Chondrocyte (in vitro differentiated cells): ENCODE measurements at regions not wholly inside any gene's neighbourhood (a gene's known extent, or its start where the extent isn't known, plus 50 kb on each side); places are given as distances from the start of the nearest gene placed in this dataset.

Experiments
- DNase-seq: peaks from one replicate; pipeline ENCODE4 v3.0.0; 2021; ENCODE audit warnings: mixed read lengths, low spot score
- H3K27ac Mint-ChIP-seq: one replicate; pipeline ENCODE4 v1.8.0; 2021; ENCODE audit warnings: mild to moderate bottlenecking, moderate library complexity, mixed read lengths; ENCODE audit not compliant: unreplicated experiment
- H3K27me3 Mint-ChIP-seq: 2 replicates; pipeline ENCODE4 v1.8.0; 2021; ENCODE audit warnings: low read depth, mixed read lengths
- H3K36me3 Mint-ChIP-seq: 2 replicates; pipeline ENCODE4 v1.8.0; 2021; ENCODE audit warnings: low read depth, mixed read lengths
- H3K4me1 Mint-ChIP-seq: 2 replicates; pipeline ENCODE4 v1.8.0; 2021; ENCODE audit warnings: low read depth, mild to moderate bottlenecking, mixed read lengths
- H3K4me3 Mint-ChIP-seq: one replicate; pipeline ENCODE4 v1.8.0; 2021; ENCODE audit warnings: mild to moderate bottlenecking, moderate library complexity, mixed read lengths; ENCODE audit not compliant: unreplicated experiment
- H3K9me3 Mint-ChIP-seq: 2 replicates; pipeline ENCODE4 v1.8.0; 2021; ENCODE audit warnings: low read depth, mixed read lengths
- CTCF ChIP-seq: fragments of 200-600 bp; sonication (generic); IDR thresholded peaks from 2 replicates; pipeline ENCODE4 v1.5.0; 2021; ENCODE audit warnings: antibody characterized with exemption, mild to moderate bottlenecking, moderate library complexity

GRCh38 chr5:56330167-56330566 lies 97.0 kb upstream of the ANKRD55 start:
- no peak for DNase-seq
- Mint-ChIP-seq H3K4me3 (no peak overlapping the region), H3K27me3 (no peaks in the 10 kb centered on the region), H3K27ac (peak overlapping the region; percentile 90), H3K4me1 (peaks cover 45% of the 10 kb centered on the region), H3K9me3 (peaks cover 7% of the 10 kb centered on the region), H3K36me3 (no peaks in the 10 kb centered on the region)
- TF ChIP-seq CTCF = no peak

- Mint-ChIP-seq H3K4me1 (peaks cover 45% of the 10 kb centered on the region), H3K9me3 (peaks cover 6% of the 10 kb centered on the region), H3K27me3 (no peaks in the 10 kb centered on the region), H3K4me3 (no peak overlapping the region), H3K27ac (peak overlapping the region; percentile 90), H3K36me3 (no peaks in the 10 kb centered on the region)
- no peak for DNase-seq
- no peak for TF ChIP-seq CTCF
Measured at GRCh38 chr5:56329652-56330051, 96.5 kb upstream of the ANKRD55 start.

GRCh38 chr5:56328753-56329560 lies 95.8 kb upstream of the ANKRD55 start:
- H3K9me3 Mint-ChIP-seq = peaks cover 6% of the 10 kb centered on the region
- H3K4me1 Mint-ChIP-seq = peaks cover 48% of the 10 kb centered on the region
- peak overlapping the region; percentile 90 for H3K27ac Mint-ChIP-seq
- TF ChIP-seq CTCF = no peak
- H3K36me3 Mint-ChIP-seq = no peaks in the 10 kb centered on the region
- DNase-seq = no peak
- no peaks in the 10 kb centered on the region for H3K27me3 Mint-ChIP-seq
- no peak overlapping the region for H3K4me3 Mint-ChIP-seq

- TF ChIP-seq CTCF = no peak
- Mint-ChIP-seq H3K9me3 (peaks cover 3% of the 10 kb centered on the region), H3K4me1 (peaks cover 57% of the 10 kb centered on the region), H3K27me3 (no peaks in the 10 kb centered on the region), H3K36me3 (no peaks in the 10 kb centered on the region), H3K27ac (no peak overlapping the region), H3K4me3 (no peak overlapping the region)
- no peak for DNase-seq
Measured at GRCh38 chr5:56327809-56328208, 94.7 kb upstream of the ANKRD55 start.

- H3K27me3 Mint-ChIP-seq = no peaks in the 10 kb centered on the region
- no peaks in the 10 kb centered on the region for H3K36me3 Mint-ChIP-seq
- DNase-seq = no peak
- H3K9me3 Mint-ChIP-seq = no peaks in the 10 kb centered on the region
- no peak overlapping the region for H3K4me3 Mint-ChIP-seq
- no peak overlapping the region for H3K27ac Mint-ChIP-seq
- peaks cover 57% of the 10 kb centered on the region for H3K4me1 Mint-ChIP-seq
- TF ChIP-seq CTCF = no peak
Measured at GRCh38 chr5:56326770-56327169, 93.6 kb upstream of the ANKRD55 start.
